ENCODE measurements at regions not wholly inside any gene's neighbourhood (a gene's known extent, or its start where the extent isn't known, plus 50 kb on each side); places are given as distances from the start of the nearest gene placed in this dataset.

- TF ChIP-seq CTCF (IDR thresholded peaks at IDR 0.05; ENCODE audit: unreplicated experiment) = no peak
- H3K4me1 Mint-ChIP-seq (ENCODE audit: unreplicated experiment) = no peaks in the 10 kb centered on the region
- no peak overlapping the region for H3K27ac Mint-ChIP-seq (ENCODE audit: unreplicated experiment)
- H3K36me3 Mint-ChIP-seq (ENCODE audit: low read depth, unreplicated experiment) = no peaks in the 10 kb centered on the region
- H3K27me3 Mint-ChIP-seq (ENCODE audit: unreplicated experiment) = peaks cover 3% of the 10 kb centered on the region
- peaks cover 4% of the 10 kb centered on the region for H3K9me3 Mint-ChIP-seq (ENCODE audit: unreplicated experiment)
- H3K4me3 Mint-ChIP-seq (ENCODE audit: unreplicated experiment) = no peak overlapping the region
- DNase-seq (ENCODE audit: low spot score) = no peak
Measured at GRCh38 chr14:99073431-99073830, 198.6 kb downstream of the BCL11B start.

- Mint-ChIP-seq H3K27me3 (ENCODE audit: unreplicated experiment) (peaks cover 5% of the 10 kb centered on the region), H3K4me1 (ENCODE audit: unreplicated experiment) (no peaks in the 10 kb centered on the region), H3K36me3 (ENCODE audit: low read depth, unreplicated experiment) (no peaks in the 10 kb centered on the region), H3K4me3 (ENCODE audit: unreplicated experiment) (no peak overlapping the region), H3K27ac (ENCODE audit: unreplicated experiment) (no peak overlapping the region), H3K9me3 (ENCODE audit: unreplicated experiment) (peaks cover 4% of the 10 kb centered on the region)
- no peak for TF ChIP-seq CTCF (IDR thresholded peaks at IDR 0.05; ENCODE audit: unreplicated experiment)
- DNase-seq (ENCODE audit: low spot score) = no peak
Measured at GRCh38 chr14:99075061-99075460, 196.9 kb downstream of the BCL11B start.

GRCh38 chr14:99075771-99076375 is 196.1 kb downstream of the BCL11B start:
- Mint-ChIP-seq H3K4me1 (ENCODE audit: unreplicated experiment) (no peaks in the 10 kb centered on the region), H3K27ac (ENCODE audit: unreplicated experiment) (no peak overlapping the region), H3K9me3 (ENCODE audit: unreplicated experiment) (peaks cover 2% of the 10 kb centered on the region), H3K36me3 (ENCODE audit: low read depth, unreplicated experiment) (no peaks in the 10 kb centered on the region), H3K4me3 (ENCODE audit: unreplicated experiment) (no peak overlapping the region), H3K27me3 (ENCODE audit: unreplicated experiment) (peaks cover 5% of the 10 kb centered on the region)
- TF ChIP-seq CTCF (IDR thresholded peaks at IDR 0.05; ENCODE audit: unreplicated experiment) = no peak
- no peak for DNase-seq (ENCODE audit: low spot score)

- no peak for DNase-seq (ENCODE audit: low spot score)
- no peak overlapping the region for H3K4me3 Mint-ChIP-seq (ENCODE audit: unreplicated experiment)
- no peaks in the 10 kb centered on the region for H3K9me3 Mint-ChIP-seq (ENCODE audit: unreplicated experiment)
- no peak overlapping the region for H3K27ac Mint-ChIP-seq (ENCODE audit: unreplicated experiment)
- H3K36me3 Mint-ChIP-seq (ENCODE audit: low read depth, unreplicated experiment) = no peaks in the 10 kb centered on the region
- peaks cover 5% of the 10 kb centered on the region for H3K27me3 Mint-ChIP-seq (ENCODE audit: unreplicated experiment)
- TF ChIP-seq CTCF (IDR thresholded peaks at IDR 0.05; ENCODE audit: unreplicated experiment) = no peak
- no peaks in the 10 kb centered on the region for H3K4me1 Mint-ChIP-seq (ENCODE audit: unreplicated experiment)
Measured at GRCh38 chr14:99077076-99077843, 194.7 kb downstream of the BCL11B start.

GRCh38 chr14:99077844-99078236 is 194.2 kb downstream of the BCL11B start:
- Mint-ChIP-seq H3K27ac (ENCODE audit: unreplicated experiment) (no peak overlapping the region), H3K27me3 (ENCODE audit: unreplicated experiment) (peaks cover 5% of the 10 kb centered on the region), H3K4me1 (ENCODE audit: unreplicated experiment) (no peaks in the 10 kb centered on the region), H3K9me3 (ENCODE audit: unreplicated experiment) (no peaks in the 10 kb centered on the region), H3K36me3 (ENCODE audit: low read depth, unreplicated experiment) (no peaks in the 10 kb centered on the region), H3K4me3 (ENCODE audit: unreplicated experiment) (no peak overlapping the region)
- no peak for TF ChIP-seq CTCF (IDR thresholded peaks at IDR 0.05; ENCODE audit: unreplicated experiment)
- no peak for DNase-seq (ENCODE audit: low spot score)
